ENCODE measurements at regions not wholly inside any gene's neighbourhood (a gene's known extent, or its start where the extent isn't known, plus 50 kb on each side); places are given as distances from the start of the nearest gene placed in this dataset.

DNA sequence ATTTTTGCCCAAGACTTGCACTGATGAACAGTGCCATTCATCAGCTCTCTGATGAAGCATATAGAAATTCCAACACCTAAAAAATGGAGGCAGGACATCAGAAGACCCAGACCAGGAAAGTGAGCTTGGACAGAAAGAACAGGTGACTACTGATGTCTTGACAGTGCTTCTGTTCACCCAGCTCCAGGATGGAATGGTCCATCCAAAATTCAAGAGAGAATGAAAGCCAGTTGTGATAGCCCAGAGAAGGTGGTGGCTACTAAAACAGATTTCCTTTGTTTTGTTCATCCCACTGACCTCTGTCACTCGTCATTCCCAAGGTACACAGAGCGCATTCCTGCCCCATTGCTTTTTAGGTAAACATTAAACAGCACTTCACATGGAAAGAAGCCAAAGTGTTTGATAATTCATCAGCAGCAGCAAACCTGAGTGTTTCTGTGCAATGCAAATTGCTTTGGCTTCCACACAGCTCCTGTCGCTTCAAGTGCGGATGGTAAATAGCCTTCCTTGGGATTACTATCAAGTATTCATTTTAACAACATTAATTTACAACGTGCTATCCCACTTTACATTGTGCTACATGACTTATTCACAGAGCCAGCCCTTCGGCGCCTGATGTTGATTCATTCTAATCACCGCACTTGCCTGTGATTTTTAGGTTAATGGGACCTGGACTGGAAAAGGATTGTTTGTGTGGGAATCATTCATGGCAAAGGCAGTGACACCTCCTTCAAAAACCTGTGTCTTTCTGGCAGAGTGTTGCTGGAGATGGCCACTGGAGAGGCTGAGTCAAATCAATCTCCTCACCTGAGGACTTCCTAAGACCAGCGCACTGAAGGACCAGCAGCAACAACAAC, 65.1 kb upstream of the TOX3 start:
- no peak overlapping the region for H3K27ac ChIP-seq
- DNase-seq (ENCODE audit: low read depth, low spot score) = no peak

DNA sequence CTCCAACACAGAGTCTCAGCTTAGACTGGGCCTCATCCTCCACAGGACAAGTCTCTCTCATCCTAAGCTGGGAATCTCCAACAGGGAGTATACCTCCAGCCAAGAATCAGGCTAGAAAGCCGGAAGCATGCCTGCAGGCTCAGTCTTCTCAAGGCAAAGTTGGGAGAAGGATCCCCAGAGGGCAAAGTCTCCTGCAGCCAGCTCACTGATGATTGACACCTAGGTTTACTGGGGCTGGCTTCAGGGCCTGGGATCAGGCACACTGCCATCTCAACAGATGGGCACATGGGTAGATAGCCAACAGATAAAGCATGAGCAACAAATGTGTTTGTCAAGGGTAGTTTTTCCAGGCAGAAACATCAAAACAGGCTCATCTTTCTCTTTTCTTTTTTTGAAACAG, 56.1 kb upstream of the TOX3 start:
- DNase-seq (ENCODE audit: low read depth, low spot score) = no peak
- H3K27ac ChIP-seq = no peak overlapping the region

DNA sequence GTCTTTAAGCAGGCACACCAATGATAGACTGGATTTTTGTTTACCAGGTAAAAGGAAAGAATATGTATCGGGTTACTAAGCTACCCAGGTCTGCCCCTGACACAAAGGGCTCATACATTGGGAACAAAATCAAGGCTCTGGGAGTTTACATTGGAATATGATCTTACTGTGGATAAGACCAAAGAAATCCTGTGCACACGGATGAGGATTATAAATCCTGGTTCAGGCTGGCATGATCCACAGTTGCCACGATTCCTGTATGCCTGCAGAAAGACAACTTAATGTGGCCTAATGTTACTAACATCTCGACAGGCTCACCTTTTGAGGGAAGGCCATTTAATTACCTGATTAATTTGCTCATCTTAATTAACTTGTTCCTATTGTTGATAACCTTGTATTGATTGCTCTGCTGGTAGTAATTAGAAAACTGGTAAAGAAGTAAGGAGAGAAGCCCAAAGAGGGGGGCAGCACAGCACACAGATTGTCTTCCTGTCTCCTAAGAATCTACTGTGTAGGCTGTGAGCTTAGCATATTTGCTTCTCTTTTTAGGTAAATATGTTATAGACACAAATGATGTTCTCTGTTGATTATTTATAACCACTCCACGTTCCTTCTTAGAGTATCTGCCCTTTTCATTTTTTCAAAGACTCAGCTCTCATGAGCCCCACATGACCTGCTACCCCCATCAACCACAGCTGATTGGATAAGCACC, 51.0 kb upstream of the TOX3 start:
- no peak overlapping the region for H3K27ac ChIP-seq
- DNase-seq (ENCODE audit: low read depth, low spot score) = no peak

DNA sequence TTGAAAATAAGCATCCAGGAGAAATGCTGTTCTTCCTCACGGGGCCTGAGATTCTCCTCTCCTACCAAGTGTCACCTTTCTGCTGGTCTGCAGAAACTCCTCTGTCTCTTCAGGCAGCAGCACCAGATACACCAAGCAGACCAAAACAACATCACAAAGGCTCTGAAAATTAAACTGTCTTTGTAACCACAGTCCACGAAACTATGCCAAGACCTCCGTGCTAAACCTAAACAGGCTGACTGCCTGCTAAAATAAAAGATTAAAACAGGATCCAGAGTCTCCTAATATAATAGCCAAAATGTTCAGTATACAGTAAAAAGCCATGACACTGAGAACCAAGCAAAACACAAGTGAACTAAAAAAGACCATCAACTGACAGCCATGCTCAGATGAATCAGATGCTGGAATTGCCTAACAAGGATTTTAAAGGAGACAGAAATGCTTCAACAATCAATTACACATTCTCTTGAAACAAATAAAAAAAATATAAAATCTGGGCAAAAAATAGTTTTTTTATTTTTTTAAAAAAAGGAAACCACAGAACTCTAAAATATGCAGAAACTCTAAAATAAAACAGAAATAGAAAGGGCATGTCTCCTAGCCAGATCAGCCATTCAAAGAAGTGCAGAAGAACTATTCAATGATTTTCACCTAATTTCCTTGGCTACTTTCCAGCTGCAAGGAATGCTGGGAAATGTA, 50.3 kb upstream of the TOX3 start:
- H3K27ac ChIP-seq = no peak overlapping the region
- no peak for DNase-seq (ENCODE audit: low read depth, low spot score)

Data from epithelial cell of prostate (primary cell).